Activated CD4-positive, alpha-beta memory T cell treated with anti-CD3 and anti-CD28 coated beads for 36 hours (primary cell): ENCODE measurements at regions not wholly inside any gene's neighbourhood (a gene's known extent, or its start where the extent isn't known, plus 50 kb on each side); places are given as distances from the start of the nearest gene placed in this dataset.

ENCODE experiments used
- CTCF ChIA-PET: fragments of 350-600 bp; sonication (Branson Sonifier 250); formaldehyde crosslinking; loops from one replicate; lab custom pipeline; 2021; ENCODE audit warnings: antibody characterized with exemption, inconsistent platforms; lab: Charles Lee
- POLR2A ChIA-PET: fragments of 350-600 bp; sonication (Branson Sonifier 250); formaldehyde crosslinking; loops from one replicate; lab custom pipeline; 2021; ENCODE audit warnings: antibody characterized with exemption; lab: Charles Lee
- DNase-seq: peaks from one replicate; pipeline ENCODE4 v3.0.0-alpha.2; 2020
- H3K27ac Mint-ChIP-seq: one replicate; pipeline ENCODE4 v1.8.0; 2021; ENCODE audit warnings: mixed read lengths
- H3K27me3 Mint-ChIP-seq: one replicate; pipeline ENCODE4 v1.8.0; 2021; ENCODE audit warnings: mixed read lengths
- H3K36me3 Mint-ChIP-seq: one replicate; pipeline ENCODE4 v1.8.0; 2021; ENCODE audit warnings: mixed read lengths
- H3K4me1 Mint-ChIP-seq: one replicate; pipeline ENCODE4 v1.8.0; 2021; ENCODE audit warnings: low read depth, mixed read lengths
- H3K4me3 Mint-ChIP-seq: one replicate; pipeline ENCODE4 v1.8.0; 2021; ENCODE audit warnings: mild to moderate bottlenecking, mixed read lengths
- H3K9me3 Mint-ChIP-seq: one replicate; pipeline ENCODE4 v1.8.0; 2021; ENCODE audit warnings: mixed read lengths
- intact Hi-C: fragments of 100-400 bp; cut with micrococcal nuclease; formaldehyde crosslinking; loops from one replicate; pipeline ENCODE4 v1.15.1; 2023

- Mint-ChIP-seq H3K27ac (no peak overlapping the region), H3K36me3 (no peaks in the 10 kb centered on the region), H3K4me1 (peaks cover 9% of the 10 kb centered on the region), H3K9me3 (no peaks in the 10 kb centered on the region), H3K4me3 (no peak overlapping the region), H3K27me3 (peaks cover 12% of the 10 kb centered on the region)
- ChIA-PET CTCF (interaction anchor here (0.8 kb wide), 1 partner anchor 351 kb away, joined by 3 read pairs; no protein-coding TSS in a partner anchor), POLR2A (interaction anchor here (1.2 kb wide), 1 partner anchor 154 kb away, joined by 4 read pairs; the partner anchor contains the start of gene PHLDA1)
- no peak for DNase-seq
- intact Hi-C loops = loop anchor here (1.0 kb wide), 1 partner anchor 36 kb away; no protein-coding TSS in a partner anchor
Measured at GRCh38 chr12:75876832-75877762, 154.5 kb downstream of the PHLDA1 start.

- CTCF ChIA-PET = no interaction called here
Measured at GRCh38 chr12:75874441-75874840, 157.1 kb downstream of the PHLDA1 start.

GRCh38 chr12:75872762-75873161, 158.8 kb downstream of the PHLDA1 start:
- ChIA-PET POLR2A (no interaction called here), CTCF (interaction anchor here (0.7 kb wide), 1 partner anchor 64 kb away, joined by 3 read pairs; no protein-coding TSS in a partner anchor)

More at GRCh38 chr12:75874441-75874840, 157.1 kb downstream of the PHLDA1 start:
- no peak overlapping the region for H3K27ac Mint-ChIP-seq
- peaks cover 9% of the 10 kb centered on the region for H3K4me1 Mint-ChIP-seq
- H3K9me3 Mint-ChIP-seq = no peaks in the 10 kb centered on the region
- H3K27me3 Mint-ChIP-seq = peaks cover 12% of the 10 kb centered on the region
- no peak for DNase-seq
- H3K4me3 Mint-ChIP-seq = no peak overlapping the region
- POLR2A ChIA-PET = no interaction called here
- intact Hi-C loops = no loop called here
- no peaks in the 10 kb centered on the region for H3K36me3 Mint-ChIP-seq

GRCh38 chr12:75870878-75871277, 160.7 kb downstream of the PHLDA1 start:
- intact Hi-C loops = no loop called here
- POLR2A ChIA-PET = no interaction called here
- Mint-ChIP-seq H3K9me3 (no peaks in the 10 kb centered on the region), H3K4me1 (no peaks in the 10 kb centered on the region), H3K4me3 (no peak overlapping the region), H3K36me3 (no peaks in the 10 kb centered on the region), H3K27me3 (peaks cover 8% of the 10 kb centered on the region), H3K27ac (no peak overlapping the region)
- DNase-seq = no peak
- CTCF ChIA-PET = no interaction called here

More at GRCh38 chr12:75872762-75873161, 158.8 kb downstream of the PHLDA1 start:
- no peak overlapping the region for H3K27ac Mint-ChIP-seq
- no peaks in the 10 kb centered on the region for H3K9me3 Mint-ChIP-seq
- peaks cover 8% of the 10 kb centered on the region for H3K27me3 Mint-ChIP-seq
- peaks cover 6% of the 10 kb centered on the region for H3K4me1 Mint-ChIP-seq
- intact Hi-C loops = no loop called here
- DNase-seq = no peak
- no peak overlapping the region for H3K4me3 Mint-ChIP-seq
- no peaks in the 10 kb centered on the region for H3K36me3 Mint-ChIP-seq

GRCh38 chr12:75868501-75868900, 163.1 kb downstream of the PHLDA1 start:
- intact Hi-C loops = no loop called here
- ChIA-PET CTCF (no interaction called here), POLR2A (no interaction called here)
- no peak overlapping the region for H3K4me3 Mint-ChIP-seq
- no peak overlapping the region for H3K27ac Mint-ChIP-seq
- H3K9me3 Mint-ChIP-seq = no peaks in the 10 kb centered on the region
- no peaks in the 10 kb centered on the region for H3K4me1 Mint-ChIP-seq
- no peaks in the 10 kb centered on the region for H3K36me3 Mint-ChIP-seq
- peaks cover 6% of the 10 kb centered on the region for H3K27me3 Mint-ChIP-seq
- DNase-seq = no peak

GRCh38 chr12:75865315-75865714, 166.3 kb downstream of the PHLDA1 start:
- Mint-ChIP-seq H3K27ac (no peak overlapping the region), H3K27me3 (no peaks in the 10 kb centered on the region), H3K4me3 (no peak overlapping the region), H3K9me3 (no peaks in the 10 kb centered on the region), H3K4me1 (peaks cover 7% of the 10 kb centered on the region), H3K36me3 (no peaks in the 10 kb centered on the region)
- ChIA-PET CTCF (no interaction called here), POLR2A (no interaction called here)
- DNase-seq = no peak
- intact Hi-C loops = no loop called here

GRCh38 chr12:75864161-75864560, 167.4 kb downstream of the PHLDA1 start:
- H3K4me3 Mint-ChIP-seq = no peak overlapping the region
- H3K4me1 Mint-ChIP-seq = peaks cover 7% of the 10 kb centered on the region
- no peaks in the 10 kb centered on the region for H3K36me3 Mint-ChIP-seq
- intact Hi-C loops = loop anchor here (5.0 kb wide), 2 partner anchors 73 to 158 kb away; no protein-coding TSS in a partner anchor
- H3K27me3 Mint-ChIP-seq = no peaks in the 10 kb centered on the region
- no peak overlapping the region for H3K27ac Mint-ChIP-seq
- ChIA-PET CTCF (no interaction called here), POLR2A (no interaction called here)
- DNase-seq = no peak
- no peaks in the 10 kb centered on the region for H3K9me3 Mint-ChIP-seq

GRCh38 chr12:75863533-75863932, 168.0 kb downstream of the PHLDA1 start:
- no peaks in the 10 kb centered on the region for H3K36me3 Mint-ChIP-seq
- peaks cover 7% of the 10 kb centered on the region for H3K4me1 Mint-ChIP-seq
- no peak overlapping the region for H3K27ac Mint-ChIP-seq
- no peak for DNase-seq
- H3K4me3 Mint-ChIP-seq = no peak overlapping the region
- no peaks in the 10 kb centered on the region for H3K9me3 Mint-ChIP-seq
- CTCF ChIA-PET = interaction anchor here (0.6 to 0.8 kb wide), 2 partner anchors 53 to 378 kb away, joined by 3 read pairs; no protein-coding TSS in a partner anchor
- POLR2A ChIA-PET = interaction anchor here (1.5 kb wide), 1 partner anchor 168 kb away, joined by 3 read pairs; the partner anchor contains the start of gene PHLDA1
- H3K27me3 Mint-ChIP-seq = no peaks in the 10 kb centered on the region
- intact Hi-C loops = loop anchor here (5.0 kb wide), 2 partner anchors 74 to 159 kb away; no protein-coding TSS in a partner anchor

GRCh38 chr12:75862692-75863471, 168.7 kb downstream of the PHLDA1 start:
- CTCF ChIA-PET = interaction anchor here (0.6 to 0.8 kb wide), 2 partner anchors 52 to 377 kb away, joined by 3 read pairs; no protein-coding TSS in a partner anchor
- Mint-ChIP-seq H3K27me3 (no peaks in the 10 kb centered on the region), H3K9me3 (no peaks in the 10 kb centered on the region), H3K36me3 (no peaks in the 10 kb centered on the region), H3K4me3 (no peak overlapping the region), H3K4me1 (peaks cover 7% of the 10 kb centered on the region), H3K27ac (no peak overlapping the region)
- intact Hi-C loops = loop anchor here (5.0 kb wide), 2 partner anchors 74 to 159 kb away; no protein-coding TSS in a partner anchor
- POLR2A ChIA-PET = interaction anchor here (1.5 kb wide), 1 partner anchor 169 kb away, joined by 3 read pairs; the partner anchor contains the start of gene PHLDA1
- no peak for DNase-seq

GRCh38 chr12:75859868-75860267, 171.7 kb downstream of the PHLDA1 start:
- POLR2A ChIA-PET = no interaction called here
- CTCF ChIA-PET = no interaction called here
- Mint-ChIP-seq H3K27ac (no peak overlapping the region), H3K9me3 (no peaks in the 10 kb centered on the region), H3K4me1 (peaks cover 7% of the 10 kb centered on the region), H3K36me3 (no peaks in the 10 kb centered on the region), H3K4me3 (no peak overlapping the region), H3K27me3 (no peaks in the 10 kb centered on the region)
- DNase-seq = no peak
- intact Hi-C loops = loop anchor here (5.0 kb wide), 2 partner anchors 77 to 162 kb away; no protein-coding TSS in a partner anchor

- CTCF ChIA-PET = no interaction called here
- no peak overlapping the region for H3K4me3 Mint-ChIP-seq
- no peaks in the 10 kb centered on the region for H3K9me3 Mint-ChIP-seq
- H3K36me3 Mint-ChIP-seq = no peaks in the 10 kb centered on the region
- no peak for DNase-seq
- H3K27ac Mint-ChIP-seq = no peak overlapping the region
- no peaks in the 10 kb centered on the region for H3K4me1 Mint-ChIP-seq
- POLR2A ChIA-PET = no interaction called here
- intact Hi-C loops = no loop called here
- peaks cover 16% of the 10 kb centered on the region for H3K27me3 Mint-ChIP-seq
Measured at GRCh38 chr12:75856235-75856634, 175.3 kb downstream of the PHLDA1 start.
